ENCODE measurements at regions not wholly inside any gene's neighbourhood (a gene's known extent, or its start where the extent isn't known, plus 50 kb on each side); places are given as distances from the start of the nearest gene placed in this dataset.

DNA sequence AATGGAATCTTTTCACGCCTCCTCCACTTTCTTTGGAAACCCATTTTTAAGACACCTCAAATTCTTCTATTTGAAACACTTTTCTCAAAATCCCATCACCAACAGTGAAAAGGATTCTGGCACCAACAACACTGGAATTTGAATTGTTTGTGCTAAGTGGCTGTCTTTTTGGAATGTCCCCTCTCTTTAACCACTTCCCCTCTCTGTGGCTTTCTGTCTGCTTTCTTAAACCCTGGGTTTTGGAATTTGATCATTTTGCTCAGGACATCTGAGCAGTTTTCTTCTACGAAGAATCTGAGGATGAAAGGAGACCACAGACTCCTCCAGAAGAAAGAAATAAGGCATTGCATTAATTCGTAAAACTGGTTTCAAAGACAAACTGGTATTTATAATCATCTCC is 89.0 kb downstream of the MXRA5 start:
- DNase-seq (ENCODE audit: low spot score), result no peak

GRCh38 chrX:3256868-3257267 is 89.6 kb downstream of the MXRA5 start:
- no peak for DNase-seq (ENCODE audit: low spot score)

GRCh38 chrX:3252744-3253143 is 93.7 kb downstream of the MXRA5 start:
- no peak for DNase-seq (ENCODE audit: low spot score)

GRCh38 chrX:3250966-3251365 is 95.5 kb downstream of the MXRA5 start:
- no peak for DNase-seq (ENCODE audit: low spot score)

DNA sequence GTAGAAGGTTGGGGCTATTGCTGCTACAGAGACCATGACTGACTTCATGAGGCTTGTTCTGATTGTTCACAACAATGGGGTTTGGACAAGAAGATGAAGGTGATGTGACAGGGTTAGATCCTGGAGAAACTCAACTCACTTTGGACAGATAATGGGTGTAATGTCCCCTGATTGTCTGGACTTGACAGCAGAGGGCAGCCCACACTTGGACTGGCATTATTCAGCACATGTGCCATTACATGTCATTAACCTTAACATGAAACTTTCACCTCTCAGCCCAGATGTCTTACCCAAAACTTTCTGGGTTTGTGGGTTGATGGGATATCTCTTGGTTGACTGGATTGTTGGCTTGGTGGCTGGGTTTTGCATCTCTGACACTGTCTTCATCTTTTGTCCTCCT is 101.5 kb downstream of the MXRA5 start:
- no peak for DNase-seq (ENCODE audit: low spot score)

DNA sequence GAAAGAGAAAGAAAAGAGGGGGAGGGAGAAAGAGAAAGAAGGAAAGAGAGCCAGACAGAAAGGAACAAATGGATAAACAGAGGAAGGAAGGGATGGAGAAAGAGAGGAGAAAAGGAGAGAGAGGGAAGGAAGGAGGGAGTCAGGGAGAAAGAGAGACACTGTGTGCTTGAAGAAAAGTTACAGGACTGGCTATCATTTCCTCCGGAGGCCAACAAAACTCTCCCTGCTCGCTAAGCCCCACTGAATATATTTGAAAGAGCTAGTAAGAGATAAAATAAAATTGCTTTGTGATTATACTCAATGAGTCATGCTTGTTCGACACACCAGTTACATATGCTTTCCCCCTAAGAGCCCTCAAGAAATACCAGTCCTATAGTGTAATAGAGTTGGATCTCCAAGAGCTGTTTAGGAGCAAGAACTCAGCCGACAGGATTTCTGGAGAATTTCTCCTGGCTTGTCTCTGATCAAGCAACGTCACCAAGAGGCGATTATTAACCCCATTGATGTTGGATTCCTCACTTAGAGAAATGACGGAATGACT is 102.2 kb downstream of the MXRA5 start:
- no peak for DNase-seq (ENCODE audit: low spot score)

DNA sequence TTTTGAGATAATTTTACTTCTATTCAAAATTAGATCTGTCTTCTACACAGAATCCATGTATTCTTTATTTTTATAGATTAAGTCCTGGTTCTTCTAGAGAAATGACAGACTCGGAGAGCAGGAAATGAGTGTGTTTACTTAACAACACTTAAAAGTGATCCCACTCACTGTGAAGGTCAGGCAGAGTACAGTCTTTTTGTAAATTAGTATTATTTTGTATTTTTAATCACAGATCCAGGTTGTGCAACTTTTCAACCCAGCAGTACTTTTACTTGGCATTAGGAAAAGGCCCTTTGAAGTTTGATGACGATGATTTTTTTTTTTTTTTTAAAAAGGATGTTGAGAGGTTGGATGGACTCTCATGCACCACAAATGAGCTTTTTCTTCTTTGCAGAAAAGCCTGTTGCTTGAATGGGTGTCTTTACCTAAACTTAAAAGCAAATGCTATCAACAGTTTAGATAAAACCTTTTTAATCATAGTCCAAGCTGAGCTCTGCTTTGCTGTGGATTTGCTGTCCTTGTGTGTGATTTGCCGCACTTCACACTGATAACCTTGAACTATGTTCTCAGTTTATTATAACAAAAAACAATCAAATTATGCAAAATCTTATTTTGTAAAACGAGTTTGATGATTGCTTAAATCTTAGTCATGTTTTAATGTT is 114.1 kb downstream of the MXRA5 start:
- DNase-seq (ENCODE audit: low spot score), result no peak

DNA sequence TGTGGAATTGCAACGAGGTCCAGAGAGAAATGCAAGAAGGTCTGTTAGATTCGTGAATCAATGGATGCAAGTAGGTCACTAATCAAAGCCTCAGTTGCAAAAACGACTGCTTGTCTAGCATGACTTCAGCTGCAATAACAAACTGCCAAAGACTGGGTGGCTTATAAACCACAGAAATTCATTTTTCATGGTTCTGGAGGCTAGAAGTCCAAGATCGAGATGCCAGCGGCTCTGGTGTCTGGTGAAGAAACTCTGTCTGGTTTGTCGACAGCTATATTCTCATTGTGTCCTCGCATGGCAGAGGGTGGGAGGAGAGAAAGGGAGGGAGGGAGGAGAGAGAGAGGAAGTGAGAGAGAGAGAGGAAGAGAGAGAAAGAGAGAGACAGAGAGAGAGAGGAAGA is 114.7 kb downstream of the MXRA5 start:
- DNase-seq (ENCODE audit: low spot score), result no peak

DNA sequence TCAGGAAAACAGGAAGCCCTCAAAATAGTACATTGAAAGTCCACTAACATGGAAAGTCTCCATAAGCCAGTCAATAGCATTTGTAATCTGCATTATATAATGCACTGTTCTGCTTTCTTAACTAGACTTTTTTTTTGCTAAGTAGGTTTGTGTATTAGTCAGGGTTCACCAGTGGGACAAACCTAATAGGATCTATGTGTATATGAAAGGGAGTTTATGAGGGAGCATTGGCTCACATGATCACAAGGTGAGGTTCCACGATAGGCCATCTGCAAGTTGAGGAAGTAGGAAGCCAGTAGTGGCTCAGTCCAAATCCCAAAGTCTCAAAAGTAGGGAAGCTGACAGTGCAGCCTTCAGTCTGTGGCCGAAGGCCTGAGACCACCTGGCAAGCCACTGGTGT is 116.0 kb downstream of the MXRA5 start:
- DNase-seq (ENCODE audit: low spot score), result no peak

GRCh38 chrX:3227526-3227925 is 118.9 kb downstream of the MXRA5 start:
- DNase-seq (ENCODE audit: low spot score), result no peak

DNA sequence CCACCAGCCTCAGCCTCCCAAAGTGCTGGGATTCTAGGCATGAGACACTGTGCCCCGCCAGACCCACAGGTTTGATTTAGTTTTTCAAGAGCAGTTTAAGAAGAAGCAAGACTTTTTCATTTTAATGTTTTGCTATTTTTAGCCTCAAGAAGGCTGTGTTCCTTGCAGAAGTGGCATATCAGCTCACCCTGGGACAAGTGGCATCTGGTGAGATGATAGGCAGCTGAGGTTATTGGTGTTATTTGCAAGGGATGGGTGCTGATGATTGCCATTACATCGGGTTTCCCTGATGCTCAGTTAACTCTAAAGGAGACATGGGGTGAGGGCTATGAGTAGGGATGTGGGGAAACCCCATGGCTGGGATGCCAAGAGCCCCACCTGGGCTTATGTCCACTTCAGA is 120.4 kb downstream of the MXRA5 start:
- no peak for DNase-seq (ENCODE audit: low spot score)

DNA sequence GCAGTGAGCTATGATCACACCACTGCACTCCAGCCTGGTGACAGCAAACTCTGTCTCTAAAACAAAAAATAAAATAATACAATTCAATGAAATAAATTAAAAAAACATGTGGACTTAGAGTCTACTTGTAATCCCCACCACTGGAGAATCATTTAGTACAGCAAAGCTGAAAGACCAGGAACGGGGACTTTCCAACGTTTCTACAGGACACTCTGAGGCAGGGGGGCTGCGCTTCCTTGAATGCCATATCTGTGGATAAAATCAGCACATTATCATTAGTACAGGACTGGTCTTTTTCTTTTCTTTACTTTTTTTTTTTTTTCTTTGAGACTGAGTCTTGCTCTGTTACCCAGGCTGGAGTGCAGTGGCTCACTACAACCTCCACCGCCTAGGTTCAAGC is 124.8 kb downstream of the MXRA5 start:
- no peak for DNase-seq (ENCODE audit: low spot score)

GRCh38 chrX:3219667-3220066 is 126.8 kb downstream of the MXRA5 start:
- no peak for DNase-seq (ENCODE audit: low spot score)

- DNase-seq (ENCODE audit: low spot score), result no peak
Measured at GRCh38 chrX:3219231-3219630, 127.2 kb downstream of the MXRA5 start.

- DNase-seq (ENCODE audit: low spot score), result no peak
Measured at GRCh38 chrX:3218442-3218841, 128.0 kb downstream of the MXRA5 start.

DNA sequence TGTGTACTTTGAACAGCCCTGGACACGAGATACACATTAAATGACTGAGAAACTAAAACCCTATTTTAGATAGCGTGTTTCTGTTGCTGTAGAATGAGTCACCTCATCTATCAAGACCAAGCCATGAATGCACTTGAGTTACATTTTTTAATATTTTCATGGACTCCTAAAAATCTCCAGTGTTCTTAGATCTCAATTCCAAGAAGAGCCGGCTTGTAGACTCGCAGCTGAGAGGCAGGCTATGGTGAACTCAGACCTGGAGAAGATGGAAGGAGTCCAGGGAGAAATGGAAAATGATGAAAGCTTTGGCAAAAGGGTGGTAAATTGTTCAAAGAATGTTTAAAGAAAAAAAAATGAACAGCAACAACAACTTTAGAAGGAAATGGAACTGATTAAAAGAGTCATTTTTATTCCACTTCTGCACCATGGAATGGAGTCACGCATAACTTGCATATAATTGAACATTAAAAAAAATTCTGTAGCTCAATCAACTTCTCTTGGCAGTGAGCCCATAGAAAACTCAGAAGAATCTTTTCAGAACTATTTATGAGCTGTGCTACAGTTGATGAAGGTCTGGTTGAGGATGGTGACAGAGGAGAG is 129.8 kb downstream of the MXRA5 start:
- DNase-seq (ENCODE audit: low spot score), result no peak

DNA sequence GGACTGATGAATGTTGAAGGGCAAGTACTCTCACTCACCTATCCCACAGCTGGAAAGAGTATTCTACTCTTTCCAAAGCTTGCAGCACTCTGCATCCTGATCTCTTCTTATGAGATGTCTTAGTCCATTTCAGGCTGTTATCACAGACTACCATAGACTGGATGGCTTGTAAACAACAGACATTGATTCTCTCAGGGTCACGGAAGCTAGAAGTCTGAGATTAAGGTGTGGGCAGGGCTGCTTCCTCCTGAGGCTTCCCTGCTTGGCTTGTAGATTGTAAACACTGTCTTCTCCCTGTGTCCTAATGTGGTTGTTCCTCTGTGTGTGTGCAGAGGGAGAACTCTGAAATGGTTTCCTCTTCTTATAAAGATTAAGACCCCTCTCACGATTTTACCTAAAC is 131.2 kb downstream of the MXRA5 start:
- no peak for DNase-seq (ENCODE audit: low spot score)

GRCh38 chrX:3206314-3206713 is 140.1 kb downstream of the MXRA5 start:
- no peak for DNase-seq (ENCODE audit: low spot score)

- no peak for DNase-seq (ENCODE audit: low spot score)
Measured at GRCh38 chrX:3204606-3205005, 141.8 kb downstream of the MXRA5 start.

GRCh38 chrX:3195845-3196244 is 150.6 kb downstream of the MXRA5 start:
- no peak for DNase-seq (ENCODE audit: low spot score)

- DNase-seq (ENCODE audit: low spot score), result no peak
Measured at GRCh38 chrX:3192835-3193234, 151.6 kb downstream of the ARSF start.

DNA sequence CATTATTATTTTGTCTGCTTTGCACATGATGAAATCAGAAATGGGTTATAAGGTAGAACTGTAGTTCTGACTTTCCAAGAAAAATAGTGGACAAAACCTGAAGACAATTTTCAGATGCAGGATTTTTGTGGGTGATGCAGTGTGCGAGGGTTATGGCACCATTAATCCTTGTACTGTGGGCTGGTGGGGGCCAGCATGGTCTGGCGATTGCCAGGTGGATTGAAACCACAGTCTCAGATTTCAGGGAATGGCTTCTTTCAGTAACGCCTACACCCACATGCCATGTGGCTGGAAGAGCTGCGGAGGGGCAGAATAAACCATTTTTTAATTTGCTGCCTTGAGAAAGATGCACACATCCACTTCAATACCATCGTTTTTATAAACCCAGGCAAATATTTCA is 150.5 kb downstream of the ARSF start:
- DNase-seq (ENCODE audit: low spot score), result no peak

DNA sequence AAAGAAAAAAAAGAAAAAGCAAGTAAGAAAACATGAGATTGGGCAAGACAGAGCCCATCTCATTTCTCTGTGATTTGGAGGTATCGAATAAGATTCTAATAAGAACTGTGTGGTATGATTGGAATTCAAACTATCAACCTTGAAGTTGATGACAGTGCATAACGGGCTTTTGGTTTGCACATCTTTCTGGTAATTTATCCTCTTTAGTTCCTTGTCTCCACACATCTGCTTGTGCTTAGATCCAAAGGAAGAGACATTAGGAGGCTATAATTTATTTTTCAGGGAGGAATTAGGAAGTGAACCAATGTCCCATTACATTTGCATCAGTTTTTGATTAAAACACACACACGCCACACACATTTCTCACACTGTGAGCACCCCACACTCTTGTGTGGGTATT is 149.9 kb downstream of the ARSF start:
- DNase-seq (ENCODE audit: low spot score), result no peak
